GM21526 (cell line): ENCODE measurements at regions not wholly inside any gene's neighbourhood (a gene's known extent, or its start where the extent isn't known, plus 50 kb on each side); places are given as distances from the start of the nearest gene placed in this dataset.
"Not testable (repeated sequence)": the region's sequence is repeated elsewhere in the genome, so short reads cannot be mapped to it uniquely, and the experiment has no call there.

ENCODE experiments used
- ATAC-seq: cut with Tn5 transposase; IDR thresholded peaks from one replicate; pipeline ENCODE4 v1.9.1; 2021; ENCODE audit warnings: moderate library complexity; ENCODE audit not compliant: unreplicated experiment, low FRiP score

DNA sequence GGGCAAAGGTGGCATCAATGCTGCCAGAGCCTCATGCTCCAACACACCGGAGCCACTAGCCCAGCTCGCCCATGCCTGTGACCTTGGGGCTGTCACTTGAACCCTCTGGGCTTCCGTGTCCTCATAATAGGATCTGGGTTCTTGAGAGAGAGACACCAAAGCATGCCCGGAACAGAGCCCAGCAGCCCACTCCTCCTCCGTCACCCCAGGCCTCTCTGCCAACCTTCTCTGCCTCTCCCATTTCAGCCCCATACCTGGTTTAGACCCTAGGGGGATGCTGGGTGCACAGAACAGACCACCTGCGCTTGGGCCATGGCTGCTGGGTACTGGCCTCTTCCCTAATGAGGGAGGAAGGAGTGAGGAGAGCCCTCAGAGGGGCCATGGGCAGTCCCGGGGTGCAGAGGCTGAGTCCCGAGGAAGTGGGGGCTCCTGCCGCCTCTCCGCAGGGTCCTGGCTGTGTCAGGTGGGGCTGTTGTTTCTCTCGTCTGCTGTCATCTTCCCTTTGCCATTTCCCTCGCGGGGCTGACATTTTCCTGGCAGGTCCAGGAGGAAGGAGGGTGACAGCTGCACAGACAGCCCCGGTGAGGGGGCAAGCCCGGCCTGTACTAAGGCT is 172.4 kb upstream of the RTL1 start:
- ATAC-seq, result no peak

- no peak for ATAC-seq
These were observed 173.1 kb upstream of the RTL1 start for GRCh38 chr14:101076451-101077198.

GRCh38 chr14:101077481-101078074 is 174.1 kb upstream of the RTL1 start:
- ATAC-seq, result no peak

DNA sequence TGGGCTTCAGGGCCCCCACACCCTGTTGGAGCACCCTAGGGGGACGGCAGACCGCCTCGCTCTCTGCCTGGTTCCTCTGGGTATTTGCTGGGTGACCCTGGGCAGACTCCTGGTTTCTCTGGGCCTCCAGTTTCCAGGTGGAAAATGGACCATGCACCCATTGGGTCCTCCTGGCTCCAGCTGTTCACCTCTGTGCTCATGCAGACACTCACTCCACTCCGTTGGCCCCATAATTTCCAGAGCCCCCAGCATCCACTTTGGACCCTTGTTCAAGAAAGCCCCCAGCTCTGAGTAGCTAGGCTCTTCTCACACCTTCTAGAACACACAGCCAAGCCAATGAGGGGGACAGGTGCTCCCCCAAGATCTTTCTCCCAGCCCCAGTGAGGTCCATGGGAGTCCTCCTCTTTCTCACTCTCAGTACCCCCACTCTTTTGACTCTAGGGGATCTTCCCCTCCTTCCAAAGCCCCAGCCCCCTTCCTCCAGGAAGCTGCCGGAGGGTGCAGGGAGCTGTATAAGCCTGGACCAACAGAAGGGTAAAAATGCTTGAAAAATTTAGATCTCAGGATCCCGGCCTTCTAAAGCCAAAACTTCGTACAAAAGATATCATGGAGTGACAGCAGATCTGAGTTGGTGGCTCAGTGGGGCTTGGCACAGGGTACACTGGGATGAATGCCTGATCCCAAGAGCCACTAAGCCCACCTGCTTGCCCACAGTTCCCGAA is 174.8 kb upstream of the RTL1 start:
- no peak for ATAC-seq

GRCh38 chr14:101078892-101079221 is 175.3 kb upstream of the RTL1 start:
- no peak for ATAC-seq

DNA sequence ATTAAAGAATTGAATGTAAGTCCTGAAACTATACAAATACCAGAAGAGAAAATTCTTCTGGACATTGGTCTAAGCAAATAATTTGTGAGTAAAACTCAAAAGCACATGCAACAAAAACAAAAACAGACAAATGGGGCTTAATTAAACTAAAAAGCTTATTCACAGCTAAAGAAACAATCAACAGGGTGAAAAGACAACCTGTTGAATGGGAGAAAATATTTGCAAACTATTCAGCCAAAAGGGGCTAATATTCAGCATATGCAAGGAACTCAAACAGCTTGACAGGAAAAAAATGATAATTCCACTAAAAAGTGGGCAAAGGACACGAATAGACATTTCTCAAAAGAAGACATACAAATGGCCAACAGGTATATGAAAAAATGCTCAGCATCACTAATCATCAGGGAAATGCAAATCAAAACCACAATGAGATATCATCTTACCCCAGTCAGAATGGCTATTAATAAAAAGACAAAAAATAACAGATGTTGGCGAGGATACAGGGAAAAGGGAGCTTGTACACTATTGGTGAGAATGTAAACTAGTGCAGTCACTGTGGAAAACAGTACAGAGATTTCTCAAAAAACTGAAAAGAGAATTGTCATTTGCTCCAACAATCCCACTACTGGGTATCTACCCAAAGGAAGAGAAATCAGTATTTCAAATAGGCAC is 177.5 kb upstream of the RTL1 start:
- no peak for ATAC-seq

- no peak for ATAC-seq
These were observed 178.5 kb upstream of the RTL1 start for GRCh38 chr14:101082036-101082435.

DNA sequence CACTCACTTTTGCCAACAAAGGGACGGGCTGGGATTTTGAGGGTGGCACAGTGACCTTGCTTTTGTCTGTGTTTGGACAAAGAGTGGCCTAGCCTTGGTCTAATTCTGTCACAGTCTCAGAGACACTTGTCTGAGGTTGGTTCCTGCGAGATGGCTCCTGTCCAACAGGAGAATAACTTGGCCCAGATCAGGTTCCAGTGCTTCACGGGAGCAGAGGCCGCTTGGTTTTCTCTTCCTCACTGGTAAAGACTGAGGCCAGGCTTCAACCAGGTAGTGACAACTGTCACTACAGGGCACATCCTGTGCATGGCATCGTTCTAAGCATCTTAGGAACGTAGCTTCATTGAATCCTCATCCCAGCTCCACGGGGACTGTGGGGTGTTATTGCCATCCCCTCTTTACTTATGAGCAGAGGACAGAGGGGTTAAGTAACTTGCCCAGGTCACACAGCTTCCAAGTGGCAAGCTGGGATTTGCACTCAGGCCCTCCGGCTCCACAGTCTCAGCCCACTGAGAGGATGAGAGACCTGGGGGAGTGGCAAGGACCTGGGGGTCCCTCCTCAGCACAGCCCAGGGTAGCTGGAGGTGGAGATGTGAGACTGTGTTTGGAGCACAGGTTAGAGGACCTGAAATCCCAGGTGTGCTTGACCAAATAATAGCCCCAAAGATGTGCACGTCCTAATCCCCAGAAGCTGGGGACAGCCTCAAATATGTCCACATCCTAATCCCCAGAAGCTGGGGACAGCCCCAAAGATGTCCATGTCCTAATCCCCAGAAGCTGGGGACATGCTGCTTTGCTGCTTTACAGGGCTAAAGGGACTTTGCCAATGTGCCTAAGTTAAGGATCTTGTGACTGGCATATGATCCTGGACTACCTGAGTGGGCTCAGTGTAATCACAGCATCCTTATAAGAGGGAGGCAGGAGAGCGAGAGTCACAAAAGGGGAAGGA is 179.2 kb upstream of the RTL1 start:
- ATAC-seq, result no peak

DNA sequence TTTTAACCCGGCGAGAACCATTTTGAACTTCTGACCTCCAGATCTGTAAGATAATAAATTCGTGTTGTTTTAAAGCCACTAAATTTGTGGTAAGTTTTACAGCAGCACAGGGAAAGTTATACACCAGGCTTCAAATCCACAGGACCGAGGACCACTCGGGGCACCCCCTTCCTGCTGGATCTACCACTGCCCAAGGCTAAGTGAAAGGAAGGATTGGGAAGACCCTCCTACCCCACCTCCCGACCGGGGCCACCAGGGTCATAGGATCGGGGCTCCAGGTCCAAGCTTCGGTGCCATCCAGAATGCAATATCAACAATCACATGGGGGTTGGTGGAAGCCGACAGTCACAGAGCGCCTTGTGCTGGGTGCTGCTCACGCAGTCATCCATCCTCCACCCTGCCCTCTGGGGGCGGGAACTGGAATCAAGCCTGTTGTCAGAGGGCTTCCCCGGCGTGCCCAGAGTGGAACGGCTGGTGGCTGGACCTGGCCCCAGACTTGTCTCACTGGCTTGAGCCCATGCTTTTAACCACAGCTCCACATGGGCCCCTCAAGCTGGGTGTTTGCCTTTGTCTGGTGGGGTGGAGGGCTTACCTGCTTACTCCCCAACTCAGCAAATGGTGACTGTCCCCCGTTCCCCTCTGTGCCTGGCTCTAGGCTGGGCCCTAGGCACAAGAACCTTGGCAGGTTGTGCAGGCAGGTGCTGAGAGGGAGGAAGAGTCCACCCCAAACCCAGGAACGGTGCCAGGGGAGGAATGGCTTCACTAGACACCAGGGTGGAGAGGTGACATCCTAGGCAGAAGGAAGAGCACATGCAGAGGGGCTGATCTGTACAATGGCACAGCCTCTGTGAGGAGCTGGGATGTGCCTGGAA is 180.3 kb upstream of the RTL1 start:
- no peak for ATAC-seq

GRCh38 chr14:101084436-101084826 is 180.9 kb upstream of the RTL1 start:
- no peak for ATAC-seq

GRCh38 chr14:101086926-101087325 is 183.4 kb upstream of the RTL1 start:
- no peak for ATAC-seq

DNA sequence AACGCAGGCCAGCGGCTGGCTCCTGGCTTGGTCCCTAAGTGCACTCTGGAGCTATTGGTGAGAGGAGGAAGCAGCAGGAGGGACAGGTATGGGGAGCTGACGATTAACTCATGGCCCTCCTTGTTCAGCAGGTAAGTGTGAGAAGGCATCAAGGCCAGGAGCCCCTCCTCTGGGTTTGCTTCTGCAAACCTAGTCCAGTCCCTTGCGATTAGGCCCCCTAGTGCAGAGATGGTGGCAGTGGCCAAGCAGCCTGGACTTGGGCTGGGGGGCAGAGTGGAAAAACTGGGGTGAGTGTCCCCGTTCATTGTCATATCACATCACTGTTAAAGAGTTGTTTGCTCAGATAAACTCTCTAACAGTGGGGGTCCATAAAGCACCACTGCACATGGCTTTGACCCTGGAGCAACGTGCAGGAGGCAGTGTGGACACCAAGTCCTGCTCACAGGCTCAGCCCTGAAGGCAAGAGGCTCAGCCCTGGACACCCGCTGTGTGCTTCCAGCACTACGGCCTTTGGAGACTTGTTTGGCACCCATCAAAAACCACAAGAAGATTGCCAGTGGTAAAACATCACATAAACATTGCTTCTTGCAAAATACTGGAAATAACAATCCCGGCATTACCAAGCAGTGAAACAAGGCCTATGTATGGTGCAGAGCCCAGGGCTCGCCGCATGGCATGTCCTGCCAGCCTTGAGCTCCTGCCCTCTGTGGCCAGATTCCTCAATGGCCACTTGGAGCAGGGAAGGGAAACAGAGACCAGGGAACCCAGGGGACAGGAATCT is 184.3 kb upstream of the RTL1 start:
- no peak for ATAC-seq

DNA sequence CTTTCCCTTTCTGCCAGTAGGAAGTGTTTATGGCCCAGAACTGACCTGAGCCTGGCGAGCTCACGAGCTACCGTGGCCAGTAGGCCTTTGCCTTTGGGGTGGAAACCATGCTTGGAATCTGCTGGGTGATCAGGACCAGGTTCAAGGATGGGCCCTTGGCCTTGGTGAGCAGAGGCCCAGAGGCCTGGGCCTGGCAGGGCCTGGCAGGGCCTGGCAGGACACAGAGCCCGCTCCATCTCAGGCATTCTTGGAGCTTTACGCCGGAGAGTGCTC is 184.8 kb upstream of the RTL1 start:
- no peak for ATAC-seq

DNA sequence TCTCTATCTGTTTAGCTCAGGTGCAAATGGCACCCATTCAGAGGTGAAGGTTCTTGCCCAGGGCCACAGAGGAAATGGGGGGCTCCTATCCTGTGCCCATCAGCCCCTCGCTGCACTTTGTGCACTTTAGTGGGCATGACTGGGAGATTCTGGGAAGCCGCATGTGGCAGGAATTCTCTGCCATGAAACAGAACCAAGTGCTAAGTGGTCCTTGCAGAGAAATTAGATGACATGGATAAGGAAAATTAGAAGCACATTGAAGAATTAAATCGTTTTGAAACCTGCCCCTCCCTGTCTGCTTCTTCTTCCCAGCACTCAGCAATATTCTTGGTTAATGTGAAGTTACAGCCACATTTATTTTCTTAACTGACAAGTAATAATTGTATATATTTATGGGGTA is 185.2 kb upstream of the RTL1 start:
- ATAC-seq, result no peak

DNA sequence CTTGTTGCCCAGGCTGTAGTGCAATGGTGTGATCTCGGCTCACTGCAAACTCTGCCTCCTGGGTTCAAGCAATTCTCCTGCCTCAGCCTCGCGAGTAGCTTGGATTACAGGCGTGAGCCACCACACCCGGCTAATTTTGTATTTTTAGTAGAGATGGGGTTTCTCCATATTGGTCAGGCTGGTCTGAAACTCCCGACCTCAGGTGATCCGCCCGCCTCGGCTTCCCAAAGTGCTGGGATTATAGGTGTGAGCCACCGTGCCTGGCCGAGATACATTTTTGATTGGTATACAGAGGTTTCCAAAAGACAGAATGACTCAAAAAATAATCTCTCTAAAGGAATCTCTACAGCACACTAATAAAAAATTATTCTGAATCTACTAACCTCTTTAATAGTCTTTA is 187.0 kb upstream of the RTL1 start:
- ATAC-seq, result not testable (repeated sequence)

- no peak for ATAC-seq
These were observed 187.5 kb upstream of the RTL1 start for GRCh38 chr14:101090976-101091375.

DNA sequence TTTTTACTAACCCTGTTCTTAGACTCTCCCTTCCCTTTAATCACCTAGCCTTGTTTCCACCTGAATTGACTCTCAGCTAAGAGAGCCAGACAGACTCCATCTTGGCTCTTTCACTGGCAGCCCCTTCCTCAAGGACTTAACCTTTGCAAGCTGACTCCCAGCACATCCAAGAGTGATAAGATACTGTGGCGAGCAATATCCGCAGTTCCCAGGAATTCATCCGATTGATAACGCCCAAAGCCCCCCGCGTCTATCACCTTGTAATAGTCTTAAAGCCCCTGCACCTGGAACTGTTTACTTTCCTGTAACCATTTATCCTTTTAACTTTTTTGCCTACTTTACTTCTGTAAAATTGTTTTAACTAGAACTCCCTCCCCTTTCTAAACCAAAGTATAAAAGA is 191.4 kb upstream of the RTL1 start:
- ATAC-seq, result not testable (repeated sequence)

GRCh38 chr14:101096551-101096950 is 193.0 kb upstream of the RTL1 start:
- ATAC-seq, result no peak
